ENCODE measurements at regions not wholly inside any gene's neighbourhood (a gene's known extent, or its start where the extent isn't known, plus 50 kb on each side); places are given as distances from the start of the nearest gene placed in this dataset.

DNA sequence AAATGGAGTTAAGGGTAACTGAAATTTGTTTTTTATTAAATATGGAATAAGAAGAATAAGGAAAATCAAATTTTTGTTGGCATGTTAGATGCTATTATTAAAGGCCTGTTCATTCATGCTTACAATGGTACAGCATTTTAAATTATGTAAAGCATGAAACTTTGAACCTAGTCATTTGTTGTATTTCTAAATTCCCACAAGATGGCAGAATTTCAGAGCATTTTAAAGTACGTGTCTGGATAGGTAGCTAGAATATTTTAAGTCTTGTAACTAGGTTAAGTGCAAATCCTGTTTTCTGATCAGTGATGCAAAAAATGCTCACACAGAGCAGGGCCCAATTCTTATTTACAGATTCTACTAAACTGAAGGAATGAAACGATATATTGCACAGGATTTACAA is 585.6 kb upstream of the MIS18BP1 start:
- Histone ChIP-seq H3K4me2 (no peak overlapping the region), H3F3A (replicated peaks; ENCODE audit: low read depth) (no peaks in the 10 kb centered on the region), H3K4me3 (no peak overlapping the region), H3K36me3 (ENCODE audit: insufficient read depth) (no peaks in the 10 kb centered on the region), H4K20me1 (replicated peaks; ENCODE audit: insufficient read depth) (no peaks in the 10 kb centered on the region), H3K9me2 (ENCODE audit: insufficient read depth) (no peaks in the 10 kb centered on the region), H3K27ac (ENCODE audit: low read depth) (no peak overlapping the region), H2AFZ (0 out of 2 replicates have a peak overlapping the region, but pooled peaks have one; percentile 0), H3K27me3 (ENCODE audit: insufficient read depth) (no peaks in the 10 kb centered on the region), H3K79me2 (replicated peaks; ENCODE audit: insufficient read depth) (no peaks in the 10 kb centered on the region), H3K4me1 (ENCODE audit: insufficient read depth) (no peaks in the 10 kb centered on the region)
- TF ChIP-seq, protein P1, sequence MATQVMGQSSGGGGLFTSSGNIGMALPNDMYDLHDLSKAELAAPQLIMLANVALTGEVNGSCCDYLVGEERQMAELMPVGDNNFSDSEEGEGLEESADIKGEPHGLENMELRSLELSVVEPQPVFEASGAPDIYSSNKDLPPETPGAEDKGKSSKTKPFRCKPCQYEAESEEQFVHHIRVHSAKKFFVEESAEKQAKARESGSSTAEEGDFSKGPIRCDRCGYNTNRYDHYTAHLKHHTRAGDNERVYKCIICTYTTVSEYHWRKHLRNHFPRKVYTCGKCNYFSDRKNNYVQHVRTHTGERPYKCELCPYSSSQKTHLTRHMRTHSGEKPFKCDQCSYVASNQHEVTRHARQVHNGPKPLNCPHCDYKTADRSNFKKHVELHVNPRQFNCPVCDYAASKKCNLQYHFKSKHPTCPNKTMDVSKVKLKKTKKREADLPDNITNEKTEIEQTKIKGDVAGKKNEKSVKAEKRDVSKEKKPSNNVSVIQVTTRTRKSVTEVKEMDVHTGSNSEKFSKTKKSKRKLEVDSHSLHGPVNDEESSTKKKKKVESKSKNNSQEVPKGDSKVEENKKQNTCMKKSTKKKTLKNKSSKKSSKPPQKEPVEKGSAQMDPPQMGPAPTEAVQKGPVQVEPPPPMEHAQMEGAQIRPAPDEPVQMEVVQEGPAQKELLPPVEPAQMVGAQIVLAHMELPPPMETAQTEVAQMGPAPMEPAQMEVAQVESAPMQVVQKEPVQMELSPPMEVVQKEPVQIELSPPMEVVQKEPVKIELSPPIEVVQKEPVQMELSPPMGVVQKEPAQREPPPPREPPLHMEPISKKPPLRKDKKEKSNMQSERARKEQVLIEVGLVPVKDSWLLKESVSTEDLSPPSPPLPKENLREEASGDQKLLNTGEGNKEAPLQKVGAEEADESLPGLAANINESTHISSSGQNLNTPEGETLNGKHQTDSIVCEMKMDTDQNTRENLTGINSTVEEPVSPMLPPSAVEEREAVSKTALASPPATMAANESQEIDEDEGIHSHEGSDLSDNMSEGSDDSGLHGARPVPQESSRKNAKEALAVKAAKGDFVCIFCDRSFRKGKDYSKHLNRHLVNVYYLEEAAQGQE (IDR thresholded peaks at IDR 0.05; ENCODE audit: unreplicated experiment), result no peak
- TF ChIP-seq, protein P2, sequence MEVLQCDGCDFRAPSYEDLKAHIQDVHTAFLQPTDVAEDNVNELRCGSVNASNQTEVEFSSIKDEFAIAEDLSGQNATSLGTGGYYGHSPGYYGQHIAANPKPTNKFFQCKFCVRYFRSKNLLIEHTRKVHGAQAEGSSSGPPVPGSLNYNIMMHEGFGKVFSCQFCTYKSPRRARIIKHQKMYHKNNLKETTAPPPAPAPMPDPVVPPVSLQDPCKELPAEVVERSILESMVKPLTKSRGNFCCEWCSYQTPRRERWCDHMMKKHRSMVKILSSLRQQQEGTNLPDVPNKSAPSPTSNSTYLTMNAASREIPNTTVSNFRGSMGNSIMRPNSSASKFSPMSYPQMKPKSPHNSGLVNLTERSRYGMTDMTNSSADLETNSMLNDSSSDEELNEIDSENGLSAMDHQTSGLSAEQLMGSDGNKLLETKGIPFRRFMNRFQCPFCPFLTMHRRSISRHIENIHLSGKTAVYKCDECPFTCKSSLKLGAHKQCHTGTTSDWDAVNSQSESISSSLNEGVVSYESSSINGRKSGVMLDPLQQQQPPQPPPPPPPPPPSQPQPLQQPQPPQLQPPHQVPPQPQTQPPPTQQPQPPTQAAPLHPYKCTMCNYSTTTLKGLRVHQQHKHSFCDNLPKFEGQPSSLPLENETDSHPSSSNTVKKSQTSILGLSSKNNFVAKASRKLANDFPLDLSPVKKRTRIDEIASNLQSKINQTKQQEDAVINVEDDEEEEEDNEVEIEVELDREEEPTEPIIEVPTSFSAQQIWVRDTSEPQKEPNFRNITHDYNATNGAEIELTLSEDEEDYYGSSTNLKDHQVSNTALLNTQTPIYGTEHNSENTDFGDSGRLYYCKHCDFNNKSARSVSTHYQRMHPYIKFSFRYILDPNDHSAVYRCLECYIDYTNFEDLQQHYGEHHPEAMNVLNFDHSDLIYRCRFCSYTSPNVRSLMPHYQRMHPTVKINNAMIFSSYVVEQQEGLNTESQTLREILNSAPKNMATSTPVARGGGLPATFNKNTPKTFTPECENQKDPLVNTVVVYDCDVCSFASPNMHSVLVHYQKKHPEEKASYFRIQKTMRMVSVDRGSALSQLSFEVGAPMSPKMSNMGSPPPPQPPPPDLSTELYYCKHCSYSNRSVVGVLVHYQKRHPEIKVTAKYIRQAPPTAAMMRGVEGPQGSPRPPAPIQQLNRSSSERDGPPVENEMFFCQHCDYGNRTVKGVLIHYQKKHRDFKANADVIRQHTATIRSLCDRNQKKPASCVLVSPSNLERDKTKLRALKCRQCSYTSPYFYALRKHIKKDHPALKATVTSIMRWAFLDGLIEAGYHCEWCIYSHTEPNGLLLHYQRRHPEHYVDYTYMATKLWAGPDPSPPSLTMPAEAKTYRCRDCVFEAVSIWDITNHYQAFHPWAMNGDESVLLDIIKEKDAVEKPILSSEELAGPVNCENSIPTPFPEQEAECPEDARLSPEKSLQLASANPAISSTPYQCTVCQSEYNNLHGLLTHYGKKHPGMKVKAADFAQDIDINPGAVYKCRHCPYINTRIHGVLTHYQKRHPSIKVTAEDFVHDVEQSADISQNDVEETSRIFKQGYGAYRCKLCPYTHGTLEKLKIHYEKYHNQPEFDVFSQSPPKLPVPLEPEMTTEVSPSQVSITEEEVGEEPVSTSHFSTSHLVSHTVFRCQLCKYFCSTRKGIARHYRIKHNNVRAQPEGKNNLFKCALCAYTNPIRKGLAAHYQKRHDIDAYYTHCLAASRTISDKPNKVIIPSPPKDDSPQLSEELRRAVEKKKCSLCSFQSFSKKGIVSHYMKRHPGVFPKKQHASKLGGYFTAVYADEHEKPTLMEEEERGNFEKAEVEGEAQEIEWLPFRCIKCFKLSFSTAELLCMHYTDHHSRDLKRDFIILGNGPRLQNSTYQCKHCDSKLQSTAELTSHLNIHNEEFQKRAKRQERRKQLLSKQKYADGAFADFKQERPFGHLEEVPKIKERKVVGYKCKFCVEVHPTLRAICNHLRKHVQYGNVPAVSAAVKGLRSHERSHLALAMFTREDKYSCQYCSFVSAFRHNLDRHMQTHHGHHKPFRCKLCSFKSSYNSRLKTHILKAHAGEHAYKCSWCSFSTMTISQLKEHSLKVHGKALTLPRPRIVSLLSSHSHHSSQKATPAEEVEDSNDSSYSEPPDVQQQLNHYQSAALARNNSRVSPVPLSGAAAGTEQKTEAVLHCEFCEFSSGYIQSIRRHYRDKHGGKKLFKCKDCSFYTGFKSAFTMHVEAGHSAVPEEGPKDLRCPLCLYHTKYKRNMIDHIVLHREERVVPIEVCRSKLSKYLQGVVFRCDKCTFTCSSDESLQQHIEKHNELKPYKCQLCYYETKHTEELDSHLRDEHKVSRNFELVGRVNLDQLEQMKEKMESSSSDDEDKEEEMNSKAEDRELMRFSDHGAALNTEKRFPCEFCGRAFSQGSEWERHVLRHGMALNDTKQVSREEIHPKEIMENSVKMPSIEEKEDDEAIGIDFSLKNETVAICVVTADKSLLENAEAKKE (CRISPR knock-in tag; IDR thresholded peaks at IDR 0.05), result no peak
- TF ChIP-seq JUNB (IDR thresholded peaks at IDR 0.05; ENCODE audit: unreplicated experiment), result no peak
- TF ChIP-seq ZNF114 (CRISPR knock-in tag; IDR thresholded peaks at IDR 0.05), result no peak
- no peak for TF ChIP-seq CREB1 (CRISPR knock-in tag; IDR thresholded peaks at IDR 0.05; ENCODE audit: low read depth)
- TF ChIP-seq NANOG (IDR thresholded peaks at IDR 0.05; ENCODE audit: borderline replicate concordance), result no peak
- TF ChIP-seq ZNF331 (CRISPR knock-in tag; IDR thresholded peaks at IDR 0.05; ENCODE audit: low read depth), result no peak
- TF ChIP-seq, protein P3, sequence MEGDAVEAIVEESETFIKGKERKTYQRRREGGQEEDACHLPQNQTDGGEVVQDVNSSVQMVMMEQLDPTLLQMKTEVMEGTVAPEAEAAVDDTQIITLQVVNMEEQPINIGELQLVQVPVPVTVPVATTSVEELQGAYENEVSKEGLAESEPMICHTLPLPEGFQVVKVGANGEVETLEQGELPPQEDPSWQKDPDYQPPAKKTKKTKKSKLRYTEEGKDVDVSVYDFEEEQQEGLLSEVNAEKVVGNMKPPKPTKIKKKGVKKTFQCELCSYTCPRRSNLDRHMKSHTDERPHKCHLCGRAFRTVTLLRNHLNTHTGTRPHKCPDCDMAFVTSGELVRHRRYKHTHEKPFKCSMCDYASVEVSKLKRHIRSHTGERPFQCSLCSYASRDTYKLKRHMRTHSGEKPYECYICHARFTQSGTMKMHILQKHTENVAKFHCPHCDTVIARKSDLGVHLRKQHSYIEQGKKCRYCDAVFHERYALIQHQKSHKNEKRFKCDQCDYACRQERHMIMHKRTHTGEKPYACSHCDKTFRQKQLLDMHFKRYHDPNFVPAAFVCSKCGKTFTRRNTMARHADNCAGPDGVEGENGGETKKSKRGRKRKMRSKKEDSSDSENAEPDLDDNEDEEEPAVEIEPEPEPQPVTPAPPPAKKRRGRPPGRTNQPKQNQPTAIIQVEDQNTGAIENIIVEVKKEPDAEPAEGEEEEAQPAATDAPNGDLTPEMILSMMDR (conservative IDR thresholded peaks at IDR 0.05; ENCODE audit: low read depth in 2 of 2), result peak in 1 of 2 experiments; percentile 50; a peak in 3 of 4 replicates
- TF ChIP-seq, protein P4, sequence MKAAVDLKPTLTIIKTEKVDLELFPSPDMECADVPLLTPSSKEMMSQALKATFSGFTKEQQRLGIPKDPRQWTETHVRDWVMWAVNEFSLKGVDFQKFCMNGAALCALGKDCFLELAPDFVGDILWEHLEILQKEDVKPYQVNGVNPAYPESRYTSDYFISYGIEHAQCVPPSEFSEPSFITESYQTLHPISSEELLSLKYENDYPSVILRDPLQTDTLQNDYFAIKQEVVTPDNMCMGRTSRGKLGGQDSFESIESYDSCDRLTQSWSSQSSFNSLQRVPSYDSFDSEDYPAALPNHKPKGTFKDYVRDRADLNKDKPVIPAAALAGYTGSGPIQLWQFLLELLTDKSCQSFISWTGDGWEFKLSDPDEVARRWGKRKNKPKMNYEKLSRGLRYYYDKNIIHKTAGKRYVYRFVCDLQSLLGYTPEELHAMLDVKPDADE (IDR thresholded peaks at IDR 0.05), result no peak
- H3K9me3 Mint-ChIP-seq, result no peaks in the 10 kb centered on the region; the same call in 2 of the 3 replicates
- no peak for ATAC-seq
- no peak overlapping the region for H3K27ac Mint-ChIP-seq
- no peak overlapping the region for H3K4me3 Mint-ChIP-seq
- H3K36me3 Mint-ChIP-seq (ENCODE audit: low read depth), result no peaks in the 10 kb centered on the region
- DNase-seq (ENCODE audit: low spot score), result peak; percentile 26
- peaks cover 1% of the 10 kb centered on the region for H3K27me3 Mint-ChIP-seq (ENCODE audit: insufficient read depth, low read depth, poor library complexity)
- no peaks in the 10 kb centered on the region for H3K4me1 Mint-ChIP-seq

Data from GM23338 (cell line).